ENCODE measurements at regions not wholly inside any gene's neighbourhood (a gene's known extent, or its start where the extent isn't known, plus 50 kb on each side); places are given as distances from the start of the nearest gene placed in this dataset.

DNA sequence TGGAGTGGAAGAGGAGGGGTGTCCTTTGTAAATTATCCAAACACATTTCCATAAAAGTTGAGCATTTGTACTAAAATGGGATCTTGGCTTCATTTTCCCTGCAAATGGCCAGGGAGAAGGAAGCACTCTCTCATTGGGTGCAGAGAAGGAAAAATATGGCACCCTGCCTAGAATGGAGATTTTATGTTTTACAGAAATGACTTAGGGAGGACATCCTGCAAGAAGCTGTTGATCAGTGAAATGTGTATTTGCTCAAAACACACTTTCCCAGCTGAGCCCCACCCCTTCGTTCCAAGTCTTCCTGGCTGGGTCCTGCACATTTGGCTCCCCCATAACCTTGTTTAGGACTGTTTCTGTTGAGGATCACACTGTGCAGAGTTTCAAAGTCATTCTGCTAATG lies 213.5 kb upstream of the TAPT1 start:
- Histone ChIP-seq H3K4me3 (ENCODE audit: low read depth in 2 of 2, low read length in 1 of 2) (no peak overlapping the region), H4K20me1 (ENCODE audit: insufficient read depth) (no peaks in the 10 kb centered on the region), H3F3A (replicated peaks; ENCODE audit: insufficient read depth) (no peaks in the 10 kb centered on the region), H3K9me3 (no peaks in the 10 kb centered on the region), H3K4me1 (ENCODE audit: control insufficient read depth in 1 of 2, insufficient read depth in 2 of 2, low read depth in 1 of 2, low read length in 1 of 2) (no peaks in the 10 kb centered on the region), H3K4me2 (no peak overlapping the region), H3K36me3 (replicated peaks in 1 of 2; ENCODE audit: control insufficient read depth in 1 of 2, insufficient read depth in 2 of 2, low read length in 1 of 2) (no peaks in the 10 kb centered on the region), H3K9ac (no peak overlapping the region), H3K9me2 (no peaks in the 10 kb centered on the region), H2AFZ (ENCODE audit: low read depth) (no peak overlapping the region), H3K27me3 (ENCODE audit: insufficient read depth) (no peaks in the 10 kb centered on the region), H3K79me2 (ENCODE audit: insufficient read depth) (no peaks in the 10 kb centered on the region), H3K27ac (ENCODE audit: low read depth in 2 of 2, low read length in 1 of 2) (no peak overlapping the region)
- TF ChIP-seq SIN3A (IDR thresholded peaks at IDR 0.05; ENCODE audit: borderline replicate concordance, low read depth, low read length) (no peak), ELF1 (IDR thresholded peaks at IDR 0.05) (no peak)
- POLR2A ChIA-PET: no interaction called here
- CTCF ChIA-PET: interaction anchor here (1.3 to 1.6 kb wide), 2 partner anchors 149 to 152 kb away, joined by 4 to 6 read pairs; no protein-coding TSS in a partner anchor
- WGBS (ENCODE audit: low lambda C conversion rate): 0% methylated on average over 1 of the region's 1 CpG
- DNase-seq: no peak

- Histone ChIP-seq H3K27me3 (ENCODE audit: insufficient read depth) (no peaks in the 10 kb centered on the region), H3K27ac (ENCODE audit: low read depth in 2 of 2, low read length in 1 of 2) (no peak overlapping the region)
- DNase-seq: no peak
Observed at GRCh38 chr4:16438986-16439385, 212.7 kb upstream of the TAPT1 start.

DNA sequence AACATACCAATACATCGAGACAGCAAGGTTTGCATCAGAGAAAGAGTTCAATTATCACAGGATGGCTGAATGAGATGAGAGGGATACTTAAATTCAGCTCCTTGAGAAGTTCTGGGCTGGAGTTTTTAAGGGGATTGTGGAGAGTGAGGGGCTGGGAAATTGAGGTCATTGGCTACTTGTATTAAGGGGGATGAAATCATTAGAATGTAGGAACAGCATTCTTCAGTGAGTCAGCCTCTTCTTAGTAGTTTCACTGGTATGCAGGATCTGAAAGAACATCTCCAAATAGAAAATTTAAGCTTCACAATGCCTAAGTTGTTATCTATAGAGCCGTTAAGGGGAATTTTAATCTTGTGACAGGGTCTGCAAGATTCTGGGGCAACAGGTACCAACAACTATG lies 211.6 kb upstream of the TAPT1 start:
- no peak overlapping the region for H3K4me3 ChIP-seq (ENCODE audit: low read depth in 2 of 2, low read length in 1 of 2)
- H3K36me3 ChIP-seq (replicated peaks in 1 of 2; ENCODE audit: control insufficient read depth in 1 of 2, insufficient read depth in 2 of 2, low read length in 1 of 2): no peaks in the 10 kb centered on the region
- POLR2A ChIA-PET: no interaction called here
- H3K9me3 ChIP-seq: no peaks in the 10 kb centered on the region
- no peak overlapping the region for H3K9ac ChIP-seq
- WGBS (ENCODE audit: low lambda C conversion rate): 23% methylated on average over 2 of the region's 2 CpGs
- no peaks in the 10 kb centered on the region for H3K79me2 ChIP-seq (ENCODE audit: insufficient read depth)
- H3K4me1 ChIP-seq (ENCODE audit: control insufficient read depth in 1 of 2, insufficient read depth in 2 of 2, low read depth in 1 of 2, low read length in 1 of 2): no peaks in the 10 kb centered on the region
- no peaks in the 10 kb centered on the region for H3K9me2 ChIP-seq
- H4K20me1 ChIP-seq (ENCODE audit: insufficient read depth): no peaks in the 10 kb centered on the region
- DNase-seq: no peak
- H3K27ac ChIP-seq (ENCODE audit: low read depth in 2 of 2, low read length in 1 of 2): no peak overlapping the region
- TF ChIP-seq CHD2 (IDR thresholded peaks at IDR 0.05; ENCODE audit: low read length, partially characterized antibody) (no peak), MAX (IDR thresholded peaks at IDR 0.05; ENCODE audit: low read depth) (no peak), FOXJ3 (CRISPR knock-in tag; IDR thresholded peaks at IDR 0.05) (no peak), POLR2AphosphoS5 (IDR thresholded peaks at IDR 0.05; ENCODE audit: low read depth, low read length) (no peak), NRF1 (IDR thresholded peaks at IDR 0.05; ENCODE audit: low read depth, low read length) (no peak), SIN3A (IDR thresholded peaks at IDR 0.05; ENCODE audit: borderline replicate concordance, low read depth, low read length) (no peak), EZH2phosphoT487 (IDR thresholded peaks at IDR 0.05; ENCODE audit: borderline replicate concordance, low read depth) (no peak), JUND (IDR thresholded peaks at IDR 0.05) (no peak)
- CTCF ChIA-PET: interaction anchor here (1.3 to 2.2 kb wide), 3 partner anchors 10 to 147 kb away, joined by 3 to 5 read pairs (median 5); no protein-coding TSS in a partner anchor
- H3K4me2 ChIP-seq: no peak overlapping the region
- H3K27me3 ChIP-seq (ENCODE audit: insufficient read depth): no peaks in the 10 kb centered on the region
- H3F3A ChIP-seq (replicated peaks; ENCODE audit: insufficient read depth): no peaks in the 10 kb centered on the region
- no peak overlapping the region for H2AFZ ChIP-seq (ENCODE audit: low read depth)

More at GRCh38 chr4:16438986-16439385, 212.7 kb upstream of the TAPT1 start:
- no peaks in the 10 kb centered on the region for H3K36me3 ChIP-seq (replicated peaks in 1 of 2; ENCODE audit: control insufficient read depth in 1 of 2, insufficient read depth in 2 of 2, low read length in 1 of 2)
- H3K9me2 ChIP-seq: no peaks in the 10 kb centered on the region
- H3K4me2 ChIP-seq: no peak overlapping the region
- no peaks in the 10 kb centered on the region for H3K4me1 ChIP-seq (ENCODE audit: control insufficient read depth in 1 of 2, insufficient read depth in 2 of 2, low read depth in 1 of 2, low read length in 1 of 2)
- H3K9me3 ChIP-seq: no peaks in the 10 kb centered on the region
- no peak overlapping the region for H3K4me3 ChIP-seq (ENCODE audit: low read depth in 2 of 2, low read length in 1 of 2)
- TF ChIP-seq JUND (IDR thresholded peaks at IDR 0.05): no peak
- TF ChIP-seq POLR2AphosphoS5 (IDR thresholded peaks at IDR 0.05; ENCODE audit: low read depth, low read length): no peak
- no peak for TF ChIP-seq TCF12 (IDR thresholded peaks at IDR 0.05)
- TF ChIP-seq RAD21 (IDR thresholded peaks at IDR 0.05; ENCODE audit: low read length): no peak
- no peaks in the 10 kb centered on the region for H4K20me1 ChIP-seq (ENCODE audit: insufficient read depth)
- ChIA-PET CTCF (interaction anchor here (1.3 to 2.2 kb wide), 4 partner anchors 8 to 151 kb away, joined by 3 to 6 read pairs (median 5); no protein-coding TSS in a partner anchor), POLR2A (no interaction called here)
- H2AFZ ChIP-seq (ENCODE audit: low read depth): no peak overlapping the region
- no peaks in the 10 kb centered on the region for H3F3A ChIP-seq (replicated peaks; ENCODE audit: insufficient read depth)
- no peaks in the 10 kb centered on the region for H3K79me2 ChIP-seq (ENCODE audit: insufficient read depth)
- H3K9ac ChIP-seq: no peak overlapping the region

Measured in SK-N-SH (cell line).